ENCODE measurements at regions not wholly inside any gene's neighbourhood (a gene's known extent, or its start where the extent isn't known, plus 50 kb on each side); places are given as distances from the start of the nearest gene placed in this dataset.

- no peaks in the 10 kb centered on the region for H3K9me3 ChIP-seq (ENCODE audit: control insufficient read depth, insufficient read depth, low read length)
- intact Hi-C loops (cut with micrococcal nuclease) = no loop called here
- H3K4me1 ChIP-seq (ENCODE audit: control insufficient read depth, insufficient read depth, low read length) = no peaks in the 10 kb centered on the region
- no peak for DNase-seq
- no peak overlapping the region for H3K4me3 ChIP-seq (ENCODE audit: low read length)
- no peaks in the 10 kb centered on the region for H3K36me3 Mint-ChIP-seq
- 74% methylated on average over 9 of the region's 9 CpGs for WGBS (ENCODE audit: insufficient coverage)
- no peaks in the 10 kb centered on the region for H3K36me3 ChIP-seq (ENCODE audit: control insufficient read depth, insufficient read depth, low read length)
- ATAC-seq = no peak
- no peaks in the 10 kb centered on the region for H3K4me1 Mint-ChIP-seq
- no peak for TF ChIP-seq CTCF (IDR thresholded peaks at IDR 0.05)
- H3K27me3 Mint-ChIP-seq (ENCODE audit: low read depth in 2 of 2) = no peaks in the 10 kb centered on the region
- H3K27me3 ChIP-seq (ENCODE audit: control insufficient read depth, insufficient read depth, low read length) = no peaks in the 10 kb centered on the region
- H3K9me3 Mint-ChIP-seq = peaks cover 0 to 2% of the 10 kb centered on the region in 2 donors
- H3K27ac ChIP-seq (ENCODE audit: low read length) = no peak overlapping the region
- H3K27ac Mint-ChIP-seq = no peak overlapping the region
- no peak overlapping the region for H3K4me3 Mint-ChIP-seq
Measured at GRCh38 chr17:72444517-72445054, 323.8 kb downstream of the SOX9 start.

- Histone ChIP-seq H3K27me3 (ENCODE audit: control insufficient read depth, insufficient read depth, low read length) (no peaks in the 10 kb centered on the region), H3K36me3 (ENCODE audit: control insufficient read depth, insufficient read depth, low read length) (no peaks in the 10 kb centered on the region), H3K9me3 (ENCODE audit: control insufficient read depth, insufficient read depth, low read length) (no peaks in the 10 kb centered on the region), H3K27ac (ENCODE audit: low read length) (no peak overlapping the region), H3K4me1 (ENCODE audit: control insufficient read depth, insufficient read depth, low read length) (no peaks in the 10 kb centered on the region), H3K4me3 (ENCODE audit: low read length) (no peak overlapping the region)
- 93% methylated on average over 25 of the region's 26 CpGs for WGBS (ENCODE audit: insufficient coverage)
- no peak for TF ChIP-seq CTCF (IDR thresholded peaks at IDR 0.05)
- ATAC-seq (no peak), DNase-seq (no peak)
- Mint-ChIP-seq H3K9me3 (no peaks in the 10 kb centered on the region), H3K4me3 (no peak overlapping the region), H3K27me3 (ENCODE audit: low read depth in 2 of 2) (no peaks in the 10 kb centered on the region), H3K4me1 (no peaks in the 10 kb centered on the region), H3K27ac (no peak overlapping the region), H3K36me3 (no peaks in the 10 kb centered on the region)
- intact Hi-C loops (cut with micrococcal nuclease) = no loop called here
Measured at GRCh38 chr17:72445055-72445991, 324.5 kb downstream of the SOX9 start.

- intact Hi-C loops (cut with micrococcal nuclease) = no loop called here
- 98% methylated on average over 3 of the region's 6 CpGs for WGBS (ENCODE audit: insufficient coverage)
- DNase-seq = no peak
- no peaks in the 10 kb centered on the region for H3K36me3 Mint-ChIP-seq
- no peak for TF ChIP-seq CTCF (IDR thresholded peaks at IDR 0.05)
- Histone ChIP-seq H3K9me3 (ENCODE audit: control insufficient read depth, insufficient read depth, low read length) (no peaks in the 10 kb centered on the region), H3K4me3 (ENCODE audit: low read length) (no peak overlapping the region), H3K27ac (ENCODE audit: low read length) (no peak overlapping the region), H3K4me1 (ENCODE audit: control insufficient read depth, insufficient read depth, low read length) (no peaks in the 10 kb centered on the region), H3K27me3 (ENCODE audit: control insufficient read depth, insufficient read depth, low read length) (no peaks in the 10 kb centered on the region), H3K36me3 (ENCODE audit: control insufficient read depth, insufficient read depth, low read length) (no peaks in the 10 kb centered on the region)
- no peaks in the 10 kb centered on the region for H3K9me3 Mint-ChIP-seq
- H3K4me3 Mint-ChIP-seq = no peak overlapping the region
- H3K27ac Mint-ChIP-seq = no peak overlapping the region
- no peaks in the 10 kb centered on the region for H3K4me1 Mint-ChIP-seq
- ATAC-seq = no peak
- H3K27me3 Mint-ChIP-seq (ENCODE audit: low read depth in 2 of 2) = peaks cover 0 to 3% of the 10 kb centered on the region in 2 donors
Measured at GRCh38 chr17:72446118-72446517, 325.3 kb downstream of the SOX9 start.

Measured in natural killer cell (primary cell).